IMR-90 (cell line): ENCODE measurements at regions not wholly inside any gene's neighbourhood (a gene's known extent, or its start where the extent isn't known, plus 50 kb on each side); places are given as distances from the start of the nearest gene placed in this dataset.
A peak's percentile ranks its signal among the peaks of the same experiment; 100 is the strongest.

ENCODE experiments used
- ATAC-seq: fragments of 200-7000 bp; cut with Tn5 transposase; 2 replicates; pipeline ENCODE4 v1.9.1; 2020; ENCODE audit warnings: low read depth, mild to moderate bottlenecking, moderate library complexity
- BruUV-seq: library from RNA; stranded (reverse); fragments of 400-500 nt; replicated peaks from 2 replicates; lab custom pipeline; 2021; lab: Mats Ljungman, UMichigan
- CTCF ChIA-PET: fragments of 300-600 bp; formaldehyde crosslinking; extraction: SDS; loops from one replicate; lab custom pipeline; 2021; ENCODE audit warnings: antibody characterized with exemption; lab: Yijun Ruan, JAX
- POLR2A ChIA-PET: fragments of 300-600 bp; sonication (Branson Sonifier 250); formaldehyde crosslinking; loops from one replicate; lab custom pipeline; 2022; ENCODE audit warnings: antibody characterized with exemption; ENCODE audit not compliant: unreplicated experiment; lab: Charles Lee
- DNase-seq: peaks from one replicate; pipeline ENCODE4 v3.0.0; 2013
- H2AFZ ChIP-seq: replicated peaks from 2 replicates; pipeline ENCODE3; 2013; ENCODE audit warnings: low read length, mild to moderate bottlenecking; ENCODE audit not compliant: poor library complexity
- H2AK5ac ChIP-seq: 2 replicates; pipeline ENCODE4 v1.6.1; 2013; ENCODE audit warnings: low read depth, low read length, inconsistent platforms
- H2AK9ac ChIP-seq: replicated peaks from 2 replicates; pipeline ENCODE3; 2013; ENCODE audit warnings: mild to moderate bottlenecking, low read depth, low read length, moderate library complexity; ENCODE audit not compliant: poor library complexity
- H2BK120ac ChIP-seq: 2 replicates; pipeline ENCODE4 v1.6.1; 2013; ENCODE audit warnings: low read depth, low read length, inconsistent platforms
- H2BK15ac ChIP-seq: 3 replicates; pipeline ENCODE4 v1.6.1; 2013; ENCODE audit warnings: low read depth, low read length, inconsistent platforms
- H2BK20ac ChIP-seq: 2 replicates; pipeline ENCODE4 v1.6.1; 2013; ENCODE audit warnings: low read depth, mild to moderate bottlenecking, inconsistent platforms, low read length, moderate library complexity
- H2BK5ac ChIP-seq: 2 replicates; pipeline ENCODE4 v1.6.1; 2013; ENCODE audit warnings: mild to moderate bottlenecking, low read depth, low read length, inconsistent platforms; ENCODE audit not compliant: poor library complexity, severe bottlenecking
- H3K14ac ChIP-seq: replicated peaks from 2 replicates; pipeline ENCODE4 v1.6.1; 2013; ENCODE audit warnings: low read depth, low read length, inconsistent platforms
- H3K18ac ChIP-seq: 2 replicates; pipeline ENCODE4 v1.6.1; 2013; ENCODE audit warnings: low read depth, low read length, control low read depth
- H3K23ac ChIP-seq: 2 replicates; pipeline ENCODE4 v1.6.1; 2013; ENCODE audit warnings: low read depth, low read length, inconsistent platforms
- H3K27ac ChIP-seq: 2 replicates; pipeline ENCODE4 v1.5.1; 2013; ENCODE audit warnings: mild to moderate bottlenecking, control low read depth, low read length; ENCODE audit not compliant: insufficient read depth
- H3K27me3 ChIP-seq: 2 replicates; pipeline ENCODE4 v1.6.1; 2013; ENCODE audit warnings: low read length; ENCODE audit not compliant: control insufficient read depth, insufficient read depth
- H3K36me3 ChIP-seq: 2 replicates; pipeline ENCODE4 v1.6.1; 2013; ENCODE audit warnings: low read length, mixed read lengths; ENCODE audit not compliant: control insufficient read depth, insufficient read depth
- H3K4ac ChIP-seq: 2 replicates; pipeline ENCODE4 v1.6.1; 2013; ENCODE audit warnings: low read depth, low read length, inconsistent platforms
- H3K4me1 ChIP-seq: 2 replicates; pipeline ENCODE4 v1.6.1; 2013; ENCODE audit warnings: low read length, mixed read lengths; ENCODE audit not compliant: control insufficient read depth, insufficient read depth
- H3K4me2 ChIP-seq: 2 replicates; pipeline ENCODE4 v1.6.1; 2013; ENCODE audit warnings: low read depth, mild to moderate bottlenecking, control low read depth, low read length, moderate library complexity
- H3K4me3 ChIP-seq: 2 replicates; pipeline ENCODE4 v1.5.1; 2013; ENCODE audit warnings: low read depth, mild to moderate bottlenecking, control low read depth, low read length, moderate library complexity; ENCODE audit not compliant: insufficient read depth
- H3K56ac ChIP-seq: 2 replicates; pipeline ENCODE4 v1.6.1; 2013; ENCODE audit warnings: low read length, inconsistent platforms; ENCODE audit not compliant: insufficient read depth; ENCODE audit errors: extremely low read depth
- H3K79me1 ChIP-seq, 2 experiments: 2 replicates each; pipeline ENCODE4 v1.6.1; 2013; ENCODE audit warnings: low read length in 2 of 2, inconsistent platforms in 1 of 2, low read depth in 1 of 2
- H3K9ac ChIP-seq: 2 replicates; pipeline ENCODE4 v1.6.1; 2013; ENCODE audit warnings: low read depth, low read length, control low read depth
- H3K9me1 ChIP-seq: 2 replicates; pipeline ENCODE4 v1.6.1; 2013; ENCODE audit warnings: low read length, inconsistent platforms; ENCODE audit not compliant: insufficient read depth
- H3K9me3 ChIP-seq: 2 replicates; pipeline ENCODE4 v1.6.1; 2013; ENCODE audit warnings: low read length; ENCODE audit not compliant: control insufficient read depth, insufficient read depth
- H4K20me1 ChIP-seq: 2 replicates; pipeline ENCODE4 v1.6.1; 2013; ENCODE audit warnings: low read length, inconsistent platforms; ENCODE audit not compliant: insufficient read depth
- H4K5ac ChIP-seq: 2 replicates; pipeline ENCODE4 v1.6.1; 2013; ENCODE audit warnings: mild to moderate bottlenecking, low read depth, low read length, control low read depth
- H4K8ac ChIP-seq, 2 experiments: 2 replicates each; pipeline ENCODE4 v1.6.1; 2013; ENCODE audit warnings: low read depth in 2 of 2, low read length in 2 of 2, control low read depth in 1 of 2, inconsistent platforms in 1 of 2
- H4K91ac ChIP-seq: 2 replicates; pipeline ENCODE4 v1.6.1; 2013; ENCODE audit warnings: low read depth, low read length, inconsistent platforms; ENCODE audit not compliant: insufficient read depth
- RFX5 ChIP-seq: IDR thresholded peaks from 2 replicates; pipeline ENCODE4 v1.8.0; 2012; ENCODE audit warnings: low read depth, mild to moderate bottlenecking, low read length, moderate library complexity
- WGBS, 2 experiments: methylation state at CpG; one replicate each; pipeline versions ENCODE4 v1.1.5 to v1.1.7; 2013; ENCODE audit warnings: missing lambda C conversion rate in 2 of 2; ENCODE audit not compliant: insufficient read length in 1 of 2; ENCODE audit errors: extremely low coverage in 2 of 2; 5-methylcytosine and 5-hydroxymethylcytosine counted together
- dilution Hi-C: fragments of 300-500 bp; cut with HindIII; formaldehyde crosslinking; loops from one replicate; pipeline ENCODE4 v1.14.3; 2018; ENCODE audit warnings: low sequenced_read_pairs; ENCODE audit not compliant: unreplicated experiment
- in situ Hi-C: fragments of 300-500 bp; cut with MboI; formaldehyde crosslinking; loops from 3 replicates; pipeline ENCODE4 v1.14.3; 2019; ENCODE audit warnings: low sequenced_read_pairs, inconsistent platforms, mixed read lengths
- intact Hi-C: fragments of 100-400 bp; cut with micrococcal nuclease; formaldehyde crosslinking; loops from 2 replicates; pipeline ENCODE4 v1.10.0; 2022
- TF ChIP-seq, protein P1 (sequence below): conservative IDR thresholded peaks from 2 replicates; pipeline ENCODE4 v1.5.1; 2012; ENCODE audit warnings: mild to moderate bottlenecking, low read depth, low read length, improper control_type of control experiment

DNA sequence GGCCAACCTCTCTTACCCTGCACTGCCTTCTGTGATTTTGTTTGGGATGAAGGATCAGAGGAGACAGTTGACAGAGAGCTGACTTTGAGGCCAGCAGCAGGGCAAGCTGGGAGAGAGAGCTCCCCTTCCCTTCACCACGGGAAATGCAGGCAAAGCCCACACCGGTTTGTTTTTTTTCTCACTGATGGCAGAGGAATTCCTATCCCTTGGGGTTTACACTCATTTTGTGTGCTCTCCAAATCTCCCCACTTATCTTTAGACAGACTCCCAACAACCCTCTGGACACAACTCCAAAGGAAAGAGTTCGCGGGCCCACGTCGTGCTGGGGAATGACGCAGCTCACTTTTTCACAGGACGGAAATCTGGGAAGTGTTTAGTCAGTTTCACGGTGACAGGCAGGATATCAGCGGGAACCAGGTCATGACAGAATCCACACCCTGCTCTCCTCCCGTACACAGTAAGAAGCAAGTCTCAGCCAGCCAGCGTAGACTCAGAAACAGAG lies 68.3 kb upstream of the FAM171A1 start:
- H3K79me1 ChIP-seq, result no peaks in the 10 kb centered on the region
- H3K9me1 ChIP-seq, result no peaks in the 10 kb centered on the region
- no peak overlapping the region for H2AK5ac ChIP-seq
- no peak for TF ChIP-seq RFX5
- TF ChIP-seq, protein P1, sequence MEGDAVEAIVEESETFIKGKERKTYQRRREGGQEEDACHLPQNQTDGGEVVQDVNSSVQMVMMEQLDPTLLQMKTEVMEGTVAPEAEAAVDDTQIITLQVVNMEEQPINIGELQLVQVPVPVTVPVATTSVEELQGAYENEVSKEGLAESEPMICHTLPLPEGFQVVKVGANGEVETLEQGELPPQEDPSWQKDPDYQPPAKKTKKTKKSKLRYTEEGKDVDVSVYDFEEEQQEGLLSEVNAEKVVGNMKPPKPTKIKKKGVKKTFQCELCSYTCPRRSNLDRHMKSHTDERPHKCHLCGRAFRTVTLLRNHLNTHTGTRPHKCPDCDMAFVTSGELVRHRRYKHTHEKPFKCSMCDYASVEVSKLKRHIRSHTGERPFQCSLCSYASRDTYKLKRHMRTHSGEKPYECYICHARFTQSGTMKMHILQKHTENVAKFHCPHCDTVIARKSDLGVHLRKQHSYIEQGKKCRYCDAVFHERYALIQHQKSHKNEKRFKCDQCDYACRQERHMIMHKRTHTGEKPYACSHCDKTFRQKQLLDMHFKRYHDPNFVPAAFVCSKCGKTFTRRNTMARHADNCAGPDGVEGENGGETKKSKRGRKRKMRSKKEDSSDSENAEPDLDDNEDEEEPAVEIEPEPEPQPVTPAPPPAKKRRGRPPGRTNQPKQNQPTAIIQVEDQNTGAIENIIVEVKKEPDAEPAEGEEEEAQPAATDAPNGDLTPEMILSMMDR, result peak; percentile 26; the same call in 1 of the 2 replicates
- peak overlapping the region; percentile 82 for H2AFZ ChIP-seq
- POLR2A ChIA-PET, result interaction anchor here (0.8 kb wide), 1 partner anchor 27 kb away, joined by 4 read pairs; no protein-coding TSS in a partner anchor
- H2BK20ac ChIP-seq, result no peak overlapping the region
- H2BK15ac ChIP-seq, result no peak overlapping the region; the same call in 2 of the 3 replicates
- no peak overlapping the region; the same call in 1 of the 2 replicates for H3K18ac ChIP-seq
- no peak overlapping the region for H3K27ac ChIP-seq
- H4K20me1 ChIP-seq, result no peaks in the 10 kb centered on the region
- CTCF ChIA-PET, result interaction anchor here (0.6 to 2.8 kb wide), 11 partner anchors 10 to 403 kb away, joined by 3 to 13 read pairs (median 3); partner anchors contain the start of gene ITGA8
- DNase-seq (peak; percentile 11), ATAC-seq (peak; percentile 73)
- peak overlapping the region; percentile 39; the same call in 1 of the 2 replicates for H3K14ac ChIP-seq
- H3K9me3 ChIP-seq, result no peaks in the 10 kb centered on the region
- H4K91ac ChIP-seq, result no peak overlapping the region
- no TSS peak for BruUV-seq
- H3K23ac ChIP-seq, result peak overlapping the region; percentile 33; the same call in 1 of the 2 replicates
- peaks cover 8% of the 10 kb centered on the region for H3K27me3 ChIP-seq
- H3K56ac ChIP-seq, result no peak overlapping the region
- peak overlapping the region; percentile 37 for H3K4ac ChIP-seq
- no peak overlapping the region for H2AK9ac ChIP-seq
- H3K9ac ChIP-seq, result peak overlapping the region; percentile 3
- H2BK120ac ChIP-seq, result peak overlapping the region; percentile 41; the same call in 1 of the 2 replicates
- intact Hi-C loops, result no loop called here
- dilution Hi-C loops, result no loop called here
- H2BK5ac ChIP-seq, result no peak overlapping the region
- peak overlapping the region; percentile 61; the same call in 1 of the 2 replicates for H4K5ac ChIP-seq
- H3K4me3 ChIP-seq, result peak overlapping the region; percentile 9
- peak overlapping the region in 1 of 2 experiments; percentile 48; a peak in 2 of 4 replicates for H4K8ac ChIP-seq
- in situ Hi-C loops, result no loop called here
- 7% methylated on average over 5 of the region's 12 CpGs; no CpG with 5 or more reads in 1 of the 2 experiments for WGBS, 2 experiments
- no peaks in the 10 kb centered on the region for H3K4me1 ChIP-seq
- H3K36me3 ChIP-seq, result no peaks in the 10 kb centered on the region
- H3K4me2 ChIP-seq, result peak overlapping the region; percentile 76
